Activated CD4-positive, alpha-beta T cell treated with anti-CD3 and anti-CD28 coated beads for 36 hours (primary cell): ENCODE measurements at regions not wholly inside any gene's neighbourhood (a gene's known extent, or its start where the extent isn't known, plus 50 kb on each side); places are given as distances from the start of the nearest gene placed in this dataset.

Source experiments
- ATAC-seq: fragments of 200-7000 bp; cut with Tn5 transposase; one replicate; pipeline ENCODE4 v1.10.0; 2021; ENCODE audit warnings: mild to moderate bottlenecking, moderate library complexity
- CTCF ChIA-PET: fragments of 350-600 bp; sonication (Branson Sonifier 250); formaldehyde crosslinking; loops from one replicate; lab custom pipeline; 2021; ENCODE audit warnings: antibody characterized with exemption; lab: Charles Lee
- POLR2A ChIA-PET: fragments of 350-600 bp; sonication (Branson Sonifier 250); formaldehyde crosslinking; loops from one replicate; lab custom pipeline; 2021; ENCODE audit warnings: antibody characterized with exemption, inconsistent platforms; lab: Charles Lee
- DNase-seq: peaks from one replicate; pipeline ENCODE4 v3.0.0-alpha.2; 2020
- H3K27ac Mint-ChIP-seq: one replicate; pipeline ENCODE4 v1.8.0; 2021; ENCODE audit warnings: mixed read lengths
- H3K27me3 Mint-ChIP-seq: one replicate; pipeline ENCODE4 v1.8.0; 2021; ENCODE audit warnings: mixed read lengths
- H3K36me3 Mint-ChIP-seq: one replicate; pipeline ENCODE4 v1.8.0; 2021; ENCODE audit warnings: low read depth, mixed read lengths
- H3K4me1 Mint-ChIP-seq: one replicate; pipeline ENCODE4 v1.8.0; 2021; ENCODE audit warnings: mixed read lengths
- H3K4me3 Mint-ChIP-seq: one replicate; pipeline ENCODE4 v1.8.0; 2021; ENCODE audit warnings: mild to moderate bottlenecking, moderate library complexity, mixed read lengths
- H3K9me3 Mint-ChIP-seq: one replicate; pipeline ENCODE4 v1.8.0; 2021; ENCODE audit warnings: low read depth, mixed read lengths
- intact Hi-C, 2 experiments: fragments of 100-400 bp; cut with DNase I in 1 of 2; cut with micrococcal nuclease in 1 of 2; formaldehyde crosslinking; loops; one replicate each; pipeline versions ENCODE4 v1.14.2 to v1.15.1; 2022 to 2024; cut with DNase I, micrococcal nuclease

DNA sequence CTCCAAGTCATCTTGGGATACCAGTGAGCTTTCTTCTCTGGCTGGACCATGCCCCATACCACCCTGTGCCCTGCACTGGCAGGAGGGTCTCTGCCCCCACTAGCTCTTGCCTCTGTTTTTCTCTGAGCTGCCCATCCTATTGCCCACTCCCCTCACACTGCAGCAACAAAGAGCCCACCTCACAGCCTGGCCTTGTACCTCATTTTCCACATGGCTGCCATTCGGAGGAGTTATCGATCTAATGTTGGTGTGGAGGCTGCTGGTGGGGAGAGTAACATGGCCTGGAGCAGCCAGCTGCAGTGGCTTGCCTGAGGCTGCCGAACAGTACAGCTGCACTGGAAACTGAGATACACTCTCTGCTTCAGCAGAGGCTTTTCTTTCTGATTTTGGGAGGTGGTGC lies 65.7 kb upstream of the AGBL1 start:
- POLR2A ChIA-PET, result no interaction called here
- no peak overlapping the region for H3K27ac Mint-ChIP-seq

DNA sequence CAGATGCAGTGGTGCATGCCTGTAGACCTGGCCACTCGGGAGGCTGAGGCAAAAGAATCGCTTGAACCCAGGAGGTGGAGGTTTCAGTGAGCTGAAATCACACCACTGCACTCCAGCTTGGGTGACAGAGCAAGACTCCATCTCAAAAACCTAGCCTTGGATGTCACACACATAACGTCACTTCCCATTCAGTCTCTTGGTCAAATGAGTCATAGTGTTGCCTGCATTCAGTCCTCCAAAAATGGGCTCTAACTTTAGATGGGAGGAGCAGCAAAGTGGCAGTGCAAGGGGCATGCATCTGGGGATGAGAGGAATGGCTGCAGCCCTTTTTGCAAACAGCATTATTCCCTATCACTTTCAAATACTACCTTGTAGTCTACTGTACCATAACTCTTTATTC lies 62.9 kb upstream of the AGBL1 start:
- Mint-ChIP-seq H3K4me3 (no peak overlapping the region), H3K27me3 (peaks cover 6% of the 10 kb centered on the region), H3K36me3 (no peaks in the 10 kb centered on the region), H3K9me3 (no peaks in the 10 kb centered on the region), H3K4me1 (no peaks in the 10 kb centered on the region), H3K27ac (no peak overlapping the region)
- CTCF ChIA-PET, result no interaction called here
- intact Hi-C loops, result no loop called here
- ATAC-seq (no peak), DNase-seq (no peak)
- POLR2A ChIA-PET, result interaction anchor here (0.6 kb wide), 1 partner anchor 550 kb away, joined by 3 read pairs; no protein-coding TSS in a partner anchor

More for the DNA sequence above, 65.7 kb upstream of the AGBL1 start:
- DNase-seq (no peak), ATAC-seq (no peak)
- CTCF ChIA-PET, result interaction anchor here (0.6 kb wide), 1 partner anchor 284 kb away, joined by 4 read pairs; no protein-coding TSS in a partner anchor
- intact Hi-C loops, result no loop called here
- Mint-ChIP-seq H3K4me3 (no peak overlapping the region), H3K9me3 (no peaks in the 10 kb centered on the region), H3K4me1 (no peaks in the 10 kb centered on the region), H3K36me3 (no peaks in the 10 kb centered on the region), H3K27me3 (peaks cover 3% of the 10 kb centered on the region)

DNA sequence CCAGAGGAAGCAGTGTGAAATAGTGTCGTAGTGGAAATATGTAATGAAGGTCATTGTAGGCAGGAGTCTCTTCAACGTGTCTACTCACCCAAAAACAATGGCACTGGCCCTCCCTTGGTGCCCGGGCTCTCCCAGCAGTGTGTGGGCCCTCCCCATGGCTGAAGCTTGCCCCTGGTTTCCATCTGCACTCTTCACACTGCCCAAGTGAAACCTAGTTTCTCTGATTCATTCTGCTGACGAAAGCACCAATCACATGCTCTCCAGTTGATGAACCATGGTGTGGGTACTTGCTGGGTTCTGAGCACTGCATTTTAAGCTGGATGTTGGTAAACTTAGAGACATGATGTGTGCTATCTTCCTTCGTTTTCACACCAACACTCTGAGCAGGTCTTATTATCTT lies 61.0 kb upstream of the AGBL1 start:
- no peak for ATAC-seq
- H3K9me3 Mint-ChIP-seq, result no peaks in the 10 kb centered on the region
- peaks cover 8% of the 10 kb centered on the region for H3K27me3 Mint-ChIP-seq
- H3K36me3 Mint-ChIP-seq, result no peaks in the 10 kb centered on the region
- no peaks in the 10 kb centered on the region for H3K4me1 Mint-ChIP-seq
- no peak for DNase-seq
- no peak overlapping the region for H3K27ac Mint-ChIP-seq
- intact Hi-C loops, result no loop called here
- no peak overlapping the region for H3K4me3 Mint-ChIP-seq
- POLR2A ChIA-PET, result no interaction called here
- CTCF ChIA-PET, result no interaction called here

DNA sequence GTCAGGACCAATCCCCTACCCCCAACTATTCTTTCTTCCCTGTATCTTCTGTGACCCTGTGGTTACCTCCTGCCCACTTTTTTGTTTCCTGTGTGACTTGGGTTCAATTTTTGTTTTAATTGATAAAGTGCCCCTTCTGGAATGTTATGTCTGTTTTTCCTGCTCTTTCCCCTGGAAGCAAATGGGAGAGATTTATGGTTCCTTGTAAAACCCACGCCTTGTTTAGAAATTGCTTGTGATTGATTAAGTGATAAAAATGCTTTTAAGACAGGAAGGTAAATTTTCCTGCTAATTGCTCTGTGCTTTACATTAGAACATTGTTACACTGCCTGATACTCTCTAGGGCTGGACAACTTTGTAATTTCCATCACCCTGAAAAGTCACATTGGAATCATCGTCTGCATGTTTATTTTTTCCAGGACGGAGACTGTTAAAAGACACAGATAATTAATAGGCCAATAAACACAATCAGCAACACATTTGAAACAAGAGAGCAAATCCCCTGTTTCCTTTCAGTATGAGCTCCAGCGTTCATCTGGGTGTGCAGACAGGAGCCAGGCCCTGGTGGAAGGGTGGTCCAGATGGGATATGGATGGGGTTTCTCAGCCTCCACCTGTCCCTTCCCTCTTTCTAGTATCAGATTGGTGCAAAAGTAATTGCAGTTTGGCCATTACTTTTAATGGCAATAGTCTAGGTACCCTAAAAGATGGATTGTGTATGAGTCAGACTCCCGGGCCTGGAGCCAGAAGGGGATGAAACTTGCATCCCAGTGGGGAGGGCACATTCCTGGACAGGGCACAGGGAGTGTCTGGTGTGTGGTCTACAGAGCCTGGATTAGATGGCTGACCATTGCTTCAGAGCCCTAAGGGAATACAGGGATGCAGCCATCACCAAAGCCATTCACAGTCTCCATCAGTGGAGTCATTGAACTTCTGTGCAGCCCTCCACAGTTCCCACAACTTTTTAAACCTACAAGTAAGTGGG lies 58.1 kb upstream of the AGBL1 start:
- CTCF ChIA-PET, result no interaction called here
- POLR2A ChIA-PET, result no interaction called here
- Mint-ChIP-seq H3K36me3 (no peaks in the 10 kb centered on the region), H3K9me3 (no peaks in the 10 kb centered on the region), H3K4me1 (no peaks in the 10 kb centered on the region), H3K4me3 (no peak overlapping the region), H3K27me3 (peaks cover 10% of the 10 kb centered on the region), H3K27ac (no peak overlapping the region)
- DNase-seq, result no peak
- intact Hi-C loops, result no loop called here
- no peak for ATAC-seq

DNA sequence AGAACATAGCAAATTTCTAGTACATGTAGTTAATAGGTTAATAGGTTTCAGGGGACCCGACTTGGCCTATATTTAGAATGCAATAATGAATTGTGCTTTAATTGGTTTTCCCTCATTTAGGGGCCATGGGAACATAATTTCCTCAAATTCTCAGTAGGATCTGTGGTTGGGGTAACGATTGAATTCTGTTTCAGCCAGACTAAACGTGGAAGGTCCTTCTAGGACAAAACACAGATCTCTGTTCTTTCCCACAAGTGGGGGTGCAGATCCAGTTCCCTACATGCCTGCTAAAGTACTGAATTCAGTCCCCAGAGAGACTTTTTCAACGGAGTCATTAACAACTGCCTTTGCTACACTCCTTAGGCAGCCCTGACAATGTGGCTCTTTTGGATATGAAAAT lies 50.7 kb upstream of the AGBL1 start:
- Mint-ChIP-seq H3K27me3 (peaks cover 2% of the 10 kb centered on the region), H3K4me1 (no peaks in the 10 kb centered on the region), H3K27ac (no peak overlapping the region), H3K9me3 (no peaks in the 10 kb centered on the region), H3K36me3 (no peaks in the 10 kb centered on the region), H3K4me3 (no peak overlapping the region)
- intact Hi-C loops, result no loop called here
- CTCF ChIA-PET, result no interaction called here
- DNase-seq (no peak), ATAC-seq (no peak)
- POLR2A ChIA-PET, result no interaction called here
